SU-DHL-6 (cell line): ENCODE measurements at regions not wholly inside any gene's neighbourhood (a gene's known extent, or its start where the extent isn't known, plus 50 kb on each side); places are given as distances from the start of the nearest gene placed in this dataset.

Experiments used
- H2AFZ ChIP-seq: fragments of 200-600 bp; sonication (generic); 2 replicates; pipeline ENCODE4 v1.6.1; 2014; ENCODE audit warnings: low read depth, mild to moderate bottlenecking, moderate library complexity, mixed read lengths, antibody characterized with exemption, low read length; ENCODE audit not compliant: severe bottlenecking
- H3F3A ChIP-seq: fragments of 200-600 bp; shearing (Covaris generic); 2 replicates; pipeline ENCODE4 v1.6.0; 2016; ENCODE audit warnings: antibody characterized with exemption, mild to moderate bottlenecking; ENCODE audit not compliant: insufficient read depth
- H3K27ac ChIP-seq: fragments of 200-600 bp; sonication (generic); 2 replicates; pipeline ENCODE4 v1.5.1; 2016; ENCODE audit warnings: low read depth, mild to moderate bottlenecking, low read length, moderate library complexity, mixed read lengths
- H3K27me3 ChIP-seq: fragments of 200-600 bp; sonication (generic), shearing (Covaris generic); 2 replicates; pipeline ENCODE4 v1.6.0; 2014; ENCODE audit warnings: mild to moderate bottlenecking, low read length
- H3K36me3 ChIP-seq: fragments of 200-600 bp; sonication (generic); 2 replicates; pipeline ENCODE4 v1.6.1; 2014; ENCODE audit warnings: mild to moderate bottlenecking, low read length, mixed read lengths
- H3K4me2 ChIP-seq: fragments of 300-600, 200-600 bp; shearing (Covaris generic), sonication (generic); 2 replicates; pipeline ENCODE4 v1.6.0; 2014; ENCODE audit warnings: low read length, low read depth, mild to moderate bottlenecking; ENCODE audit not compliant: poor library complexity, severe bottlenecking
- H3K4me3 ChIP-seq: fragments of 200-600 bp; sonication (generic); 2 replicates; pipeline ENCODE4 v1.5.1; 2014; ENCODE audit warnings: antibody characterized with exemption, low read length, mild to moderate bottlenecking, mixed read lengths; ENCODE audit not compliant: insufficient read depth, poor library complexity, severe bottlenecking
- H3K79me2 ChIP-seq: fragments of 200-600 bp; sonication (generic); 2 replicates; pipeline ENCODE4 v1.6.1; 2014; ENCODE audit warnings: mild to moderate bottlenecking, low read length, moderate library complexity; ENCODE audit not compliant: insufficient read depth
- H3K9ac ChIP-seq: fragments of 200-600 bp; sonication (generic); 2 replicates; pipeline ENCODE4 v1.7.0; 2014; ENCODE audit warnings: mild to moderate bottlenecking, low read length
- H3K9me2 ChIP-seq: fragments of 200-600 bp; sonication (generic); replicated peaks from 2 replicates; pipeline ENCODE4 v1.6.1; 2014; ENCODE audit warnings: low read length; ENCODE audit not compliant: insufficient read depth
- H3K9me3 ChIP-seq: fragments of 200-600 bp; sonication (generic); 2 replicates; pipeline ENCODE4 v1.6.1; 2014; ENCODE audit warnings: low read length, mixed read lengths; ENCODE audit not compliant: insufficient read depth
- H4K20me1 ChIP-seq: fragments of 200-600 bp; sonication (generic); 2 replicates; pipeline ENCODE4 v1.6.1; 2014; ENCODE audit warnings: low read depth, mild to moderate bottlenecking, antibody characterized with exemption, low read length, moderate library complexity, mixed read lengths
- CTCF ChIP-seq: fragments of 200-600 bp; sonication (generic); IDR thresholded peaks from one replicate; pipeline ENCODE4 v1.5.1; 2017; ENCODE audit warnings: antibody characterized with exemption, mild to moderate bottlenecking, low read length, moderate library complexity; ENCODE audit not compliant: insufficient read depth, poor library complexity, severe bottlenecking
- EZH2phosphoT487 ChIP-seq: fragments of 200-600 bp; sonication (generic), shearing (Covaris generic); conservative IDR thresholded peaks from 2 replicates; pipeline ENCODE4 v1.6.1; 2018; ENCODE audit warnings: mild to moderate bottlenecking, antibody characterized with exemption, low read length, moderate library complexity, mixed read lengths

DNA sequence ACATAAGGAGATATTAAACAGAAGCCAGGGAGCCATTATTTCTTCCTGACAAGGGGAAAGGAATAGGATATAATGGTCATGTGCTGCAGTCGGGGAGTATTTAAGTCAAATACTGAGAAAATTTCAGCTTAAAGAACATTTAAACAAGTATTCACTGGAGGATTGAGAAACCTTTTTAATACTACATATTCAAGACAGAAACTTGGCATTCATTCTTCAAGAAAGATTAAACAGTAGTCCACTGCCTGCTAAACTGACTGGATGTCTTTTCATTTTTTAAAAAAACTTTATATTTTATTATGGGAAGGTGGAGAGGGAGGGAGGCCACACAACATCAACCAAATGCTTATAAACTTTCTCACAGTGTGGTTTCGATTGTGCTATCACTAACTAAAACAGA, 107.4 kb upstream of the CBLB start:
- H3F3A ChIP-seq = no peaks in the 10 kb centered on the region
- no peak for TF ChIP-seq CTCF
- TF ChIP-seq EZH2phosphoT487 = no peak

DNA sequence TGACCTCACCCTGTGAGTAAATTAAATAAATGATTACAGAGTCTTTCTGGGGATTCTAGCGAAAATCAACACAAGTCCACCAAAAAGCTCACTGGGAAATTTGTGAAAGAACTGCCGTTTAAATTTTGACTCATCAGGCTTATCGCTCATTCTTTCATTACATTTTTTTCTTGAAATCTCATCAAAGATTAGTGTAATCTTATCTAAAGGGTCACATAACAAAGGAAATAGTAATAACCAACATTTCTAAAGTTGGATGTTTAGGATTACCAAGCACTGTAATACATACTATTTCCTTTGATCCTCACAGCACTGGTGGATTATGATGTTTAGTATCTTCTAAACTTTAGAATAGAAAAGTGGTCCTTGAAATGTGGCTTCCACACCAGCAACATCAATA, 111.1 kb upstream of the CBLB start:
- Histone ChIP-seq H3K9me3 (peaks cover 14% of the 10 kb centered on the region; the same call in 1 of the 2 replicates), H3K27ac (no peak overlapping the region), H3K79me2 (no peaks in the 10 kb centered on the region), H3K36me3 (no peaks in the 10 kb centered on the region; the same call in 1 of the 2 replicates), H3K9me2 (no peaks in the 10 kb centered on the region), H3K27me3 (no peaks in the 10 kb centered on the region), H2AFZ (no peak overlapping the region), H3K4me2 (no peak overlapping the region), H3K4me3 (no peak overlapping the region), H3F3A (no peaks in the 10 kb centered on the region), H4K20me1 (no peaks in the 10 kb centered on the region), H3K9ac (no peak overlapping the region)
- TF ChIP-seq CTCF = no peak
- TF ChIP-seq EZH2phosphoT487 = no peak

More for the DNA sequence above, 107.4 kb upstream of the CBLB start:
- no peaks in the 10 kb centered on the region for H3K79me2 ChIP-seq
- peaks cover 13% of the 10 kb centered on the region; the same call in 1 of the 2 replicates for H3K9me3 ChIP-seq
- H4K20me1 ChIP-seq = no peaks in the 10 kb centered on the region
- no peak overlapping the region for H3K4me2 ChIP-seq
- H3K27me3 ChIP-seq = no peaks in the 10 kb centered on the region
- no peaks in the 10 kb centered on the region for H3K36me3 ChIP-seq
- no peaks in the 10 kb centered on the region for H3K9me2 ChIP-seq
- H3K4me3 ChIP-seq = no peak overlapping the region
- H3K9ac ChIP-seq = no peak overlapping the region
- no peak overlapping the region for H2AFZ ChIP-seq
- H3K27ac ChIP-seq = no peak overlapping the region

- H3K9ac ChIP-seq = no peak overlapping the region
- H4K20me1 ChIP-seq = no peaks in the 10 kb centered on the region
- peaks cover 14% of the 10 kb centered on the region; the same call in 1 of the 2 replicates for H3K9me3 ChIP-seq
- no peak overlapping the region for H3K4me3 ChIP-seq
- no peaks in the 10 kb centered on the region for H3K27me3 ChIP-seq
- no peak for TF ChIP-seq CTCF
- TF ChIP-seq EZH2phosphoT487 = no peak
- H2AFZ ChIP-seq = no peak overlapping the region
- no peak overlapping the region for H3K27ac ChIP-seq
- H3K36me3 ChIP-seq = no peaks in the 10 kb centered on the region; the same call in 1 of the 2 replicates
- no peak overlapping the region for H3K4me2 ChIP-seq
- no peaks in the 10 kb centered on the region for H3F3A ChIP-seq
- no peaks in the 10 kb centered on the region for H3K79me2 ChIP-seq
- no peaks in the 10 kb centered on the region for H3K9me2 ChIP-seq
Observed at GRCh38 chr3:105982207-105982606, 113.4 kb upstream of the CBLB start.
